ENCODE measurements at regions not wholly inside any gene's neighbourhood (a gene's known extent, or its start where the extent isn't known, plus 50 kb on each side); places are given as distances from the start of the nearest gene placed in this dataset.

DNA sequence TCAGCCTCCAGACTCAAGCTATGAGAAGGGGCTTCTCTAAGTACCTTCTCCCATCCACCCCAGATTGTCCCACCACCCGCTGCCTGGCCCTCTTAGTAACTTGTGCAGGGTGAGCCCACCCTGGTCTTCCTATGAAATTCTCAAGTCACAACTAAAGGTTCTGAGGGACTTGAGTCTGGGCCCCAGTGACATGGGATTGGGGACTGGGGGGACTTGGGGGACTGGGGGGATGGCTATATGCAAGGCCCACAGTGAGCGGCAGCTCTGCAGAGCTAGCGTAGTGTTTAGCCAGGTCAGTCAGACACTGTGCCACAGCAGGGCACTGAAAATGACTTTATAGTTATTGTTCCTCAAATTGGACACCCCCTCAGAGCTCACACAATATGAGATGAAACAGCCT is 622.3 kb upstream of the CADM1 start:
- TF ChIP-seq CTCF (IDR thresholded peaks at IDR 0.05) (no peak), POLR2A (IDR thresholded peaks at IDR 0.05) (no peak)
